Neural cell (in vitro differentiated cells): ENCODE measurements at regions not wholly inside any gene's neighbourhood (a gene's known extent, or its start where the extent isn't known, plus 50 kb on each side); places are given as distances from the start of the nearest gene placed in this dataset.

ENCODE experiments used
- H2AFZ ChIP-seq: fragments of 200-600, 300-800 bp; sonication (generic), shearing (Covaris generic); 2 replicates; pipeline ENCODE4 v1.6.0; 2014; ENCODE audit warnings: low read depth, mild to moderate bottlenecking, antibody characterized with exemption, low read length, moderate library complexity
- H3F3A ChIP-seq: fragments of 200-600 bp; shearing (Covaris generic); 2 replicates; pipeline ENCODE4 v1.6.1; 2016; ENCODE audit warnings: mild to moderate bottlenecking, moderate library complexity, mixed read lengths, antibody characterized with exemption, low read length; ENCODE audit not compliant: insufficient read depth, poor library complexity, severe bottlenecking
- H3K27ac ChIP-seq: fragments of 200-600, 300-800 bp; sonication (generic), shearing (Covaris generic); 2 replicates; pipeline ENCODE4 v1.5.1; 2014; ENCODE audit warnings: mild to moderate bottlenecking, low read length, moderate library complexity
- H3K27me3 ChIP-seq: fragments of 300-800, 200-600 bp; sonication (generic), shearing (Covaris generic); 2 replicates; pipeline ENCODE4 v1.6.0; 2014; ENCODE audit warnings: mild to moderate bottlenecking, low read depth, low read length, moderate library complexity; ENCODE audit not compliant: insufficient read depth
- H3K36me3 ChIP-seq: fragments of 300-800, 200-600 bp; sonication (generic), shearing (Covaris generic); 2 replicates; pipeline ENCODE4 v1.5.1; 2014; ENCODE audit warnings: mild to moderate bottlenecking, antibody characterized with exemption, low read length, moderate library complexity; ENCODE audit not compliant: insufficient read depth
- H3K4me2 ChIP-seq: fragments of 300-800, 200-600 bp; sonication (generic), shearing (Covaris generic); 2 replicates; pipeline ENCODE4 v1.6.0; 2014; ENCODE audit warnings: mild to moderate bottlenecking, low read length
- H3K4me3 ChIP-seq: fragments of 300-800, 200-600 bp; sonication (generic), shearing (Covaris generic); 2 replicates; pipeline ENCODE4 v1.5.1; 2014; ENCODE audit warnings: mild to moderate bottlenecking, low read length, moderate library complexity
- H3K79me2 ChIP-seq: fragments of 200-600 bp; shearing (Covaris generic); replicated peaks from 2 replicates; pipeline ENCODE4 v1.6.0; 2014; ENCODE audit warnings: mild to moderate bottlenecking, low read length, moderate library complexity; ENCODE audit not compliant: insufficient read depth
- H3K9ac ChIP-seq: fragments of 300-800, 200-600 bp; sonication (generic), shearing (Covaris generic); 2 replicates; pipeline ENCODE4 v1.6.1; 2016; ENCODE audit warnings: mild to moderate bottlenecking, low read length, mixed read lengths
- H3K9me2 ChIP-seq: fragments of 200-600 bp; shearing (Covaris generic); 2 replicates; pipeline ENCODE4 v1.6.1; 2016; ENCODE audit warnings: mild to moderate bottlenecking, low read length, mixed read lengths; ENCODE audit not compliant: insufficient read depth
- H3K9me3 ChIP-seq: fragments of 200-600, 300-800 bp; sonication (generic), shearing (Covaris generic); 2 replicates; pipeline ENCODE4 v1.6.1; 2016; ENCODE audit warnings: mild to moderate bottlenecking, mixed run types, low read length, moderate library complexity, mixed read lengths
- H4K20me1 ChIP-seq: fragments of 200-600 bp; shearing (Covaris generic); 2 replicates; pipeline ENCODE4 v1.6.1; 2016; ENCODE audit warnings: mild to moderate bottlenecking, mixed run types; ENCODE audit not compliant: insufficient read depth
- EP300 ChIP-seq: fragments of 450-650 bp; conservative IDR thresholded peaks from 2 replicates; pipeline ENCODE4 v1.6.1; 2014; ENCODE audit warnings: antibody characterized with exemption, mild to moderate bottlenecking, moderate library complexity; ENCODE audit not compliant: poor library complexity, severe bottlenecking
- EZH2 ChIP-seq: fragments of 200-600, 300-800 bp; shearing (Covaris generic), sonication (generic); IDR thresholded peaks from 2 replicates; pipeline ENCODE4 v1.6.1; 2014; ENCODE audit warnings: antibody characterized with exemption, low read length, borderline replicate concordance, mild to moderate bottlenecking; ENCODE audit not compliant: insufficient read depth, poor library complexity, severe bottlenecking
- MXI1 ChIP-seq: fragments of 450-650 bp; conservative IDR thresholded peaks from 2 replicates; pipeline ENCODE4 v1.6.1; 2014; ENCODE audit warnings: antibody characterized with exemption, mild to moderate bottlenecking; ENCODE audit not compliant: poor library complexity, severe bottlenecking
- POLR2AphosphoS5 ChIP-seq: IDR thresholded peaks from 2 replicates; pipeline ENCODE4 v1.6.1; 2012
- RAD21 ChIP-seq: fragments of 450-650 bp; conservative IDR thresholded peaks from 2 replicates; pipeline ENCODE4 v1.6.1; 2014; ENCODE audit warnings: antibody characterized with exemption, mild to moderate bottlenecking, moderate library complexity
- REST ChIP-seq: IDR thresholded peaks from 2 replicates; pipeline ENCODE4 v1.6.1; 2012; ENCODE audit warnings: borderline replicate concordance
- SMC3 ChIP-seq: fragments of 450-650 bp; conservative IDR thresholded peaks from 2 replicates; pipeline ENCODE4 v1.6.1; 2014; ENCODE audit warnings: antibody characterized with exemption, mild to moderate bottlenecking, moderate library complexity; ENCODE audit not compliant: poor library complexity
- TAF1 ChIP-seq: IDR thresholded peaks from 2 replicates; pipeline ENCODE4 v1.6.1; 2012; ENCODE audit warnings: low read depth
- TF ChIP-seq, protein P1 (sequence below): fragments of 450-650 bp; IDR thresholded peaks from 2 replicates; pipeline ENCODE4 v1.5.1; 2014; ENCODE audit warnings: antibody characterized with exemption, mild to moderate bottlenecking, moderate library complexity; ENCODE audit not compliant: poor library complexity, severe bottlenecking

- Histone ChIP-seq H3K27ac (no peak overlapping the region), H2AFZ (no peak overlapping the region), H3K9me2 (no peaks in the 10 kb centered on the region), H3K4me3 (no peak overlapping the region), H3K36me3 (no peaks in the 10 kb centered on the region), H3F3A (no peaks in the 10 kb centered on the region), H3K27me3 (no peaks in the 10 kb centered on the region), H3K79me2 (no peaks in the 10 kb centered on the region), H4K20me1 (no peaks in the 10 kb centered on the region), H3K9me3 (no peaks in the 10 kb centered on the region), H3K9ac (no peak overlapping the region), H3K4me2 (no peak overlapping the region)
- TF ChIP-seq MXI1 (no peak), RAD21 (no peak), REST (no peak), SMC3 (no peak), TAF1 (no peak), EZH2 (no peak), EP300 (no peak), POLR2AphosphoS5 (no peak)
- TF ChIP-seq, protein P1, sequence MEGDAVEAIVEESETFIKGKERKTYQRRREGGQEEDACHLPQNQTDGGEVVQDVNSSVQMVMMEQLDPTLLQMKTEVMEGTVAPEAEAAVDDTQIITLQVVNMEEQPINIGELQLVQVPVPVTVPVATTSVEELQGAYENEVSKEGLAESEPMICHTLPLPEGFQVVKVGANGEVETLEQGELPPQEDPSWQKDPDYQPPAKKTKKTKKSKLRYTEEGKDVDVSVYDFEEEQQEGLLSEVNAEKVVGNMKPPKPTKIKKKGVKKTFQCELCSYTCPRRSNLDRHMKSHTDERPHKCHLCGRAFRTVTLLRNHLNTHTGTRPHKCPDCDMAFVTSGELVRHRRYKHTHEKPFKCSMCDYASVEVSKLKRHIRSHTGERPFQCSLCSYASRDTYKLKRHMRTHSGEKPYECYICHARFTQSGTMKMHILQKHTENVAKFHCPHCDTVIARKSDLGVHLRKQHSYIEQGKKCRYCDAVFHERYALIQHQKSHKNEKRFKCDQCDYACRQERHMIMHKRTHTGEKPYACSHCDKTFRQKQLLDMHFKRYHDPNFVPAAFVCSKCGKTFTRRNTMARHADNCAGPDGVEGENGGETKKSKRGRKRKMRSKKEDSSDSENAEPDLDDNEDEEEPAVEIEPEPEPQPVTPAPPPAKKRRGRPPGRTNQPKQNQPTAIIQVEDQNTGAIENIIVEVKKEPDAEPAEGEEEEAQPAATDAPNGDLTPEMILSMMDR, result no peak
These were observed 156.8 kb upstream of the STK17B start for GRCh38 chr2:196328088-196328680.

DNA sequence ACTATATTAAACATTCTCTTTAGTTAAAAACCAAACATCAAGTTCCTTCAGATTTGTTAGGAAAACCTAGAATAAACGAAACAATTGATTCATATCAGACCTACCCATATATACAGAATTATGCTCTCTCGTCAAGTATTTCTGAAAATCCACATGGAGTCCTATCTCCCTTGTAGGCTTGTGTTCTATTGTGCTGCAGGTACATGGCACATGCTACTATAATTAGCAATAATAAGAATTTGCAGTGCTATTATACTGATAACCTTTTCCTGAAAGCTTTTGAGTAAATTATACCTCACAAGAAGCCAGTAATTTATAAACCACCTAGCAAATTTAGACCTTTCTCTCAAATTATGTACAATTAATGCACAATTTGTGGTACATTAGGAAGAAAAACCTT, 158.6 kb upstream of the STK17B start:
- Histone ChIP-seq H3K4me2 (no peak overlapping the region), H3K4me3 (no peak overlapping the region), H3K9me3 (no peaks in the 10 kb centered on the region), H3K27me3 (no peaks in the 10 kb centered on the region), H3K9me2 (no peaks in the 10 kb centered on the region), H3K9ac (no peak overlapping the region), H4K20me1 (no peaks in the 10 kb centered on the region), H3K27ac (no peak overlapping the region), H3K79me2 (no peaks in the 10 kb centered on the region), H3F3A (no peaks in the 10 kb centered on the region), H3K36me3 (no peaks in the 10 kb centered on the region), H2AFZ (no peak overlapping the region)
- TF ChIP-seq SMC3, result no peak
- TF ChIP-seq, protein P1, result no peak
- no peak for TF ChIP-seq MXI1
- TF ChIP-seq RAD21, result no peak
- no peak for TF ChIP-seq REST
- TF ChIP-seq EP300, result no peak
- TF ChIP-seq TAF1, result no peak
- TF ChIP-seq POLR2AphosphoS5, result no peak
- TF ChIP-seq EZH2, result no peak
